ENCODE measurements at regions not wholly inside any gene's neighbourhood (a gene's known extent, or its start where the extent isn't known, plus 50 kb on each side); places are given as distances from the start of the nearest gene placed in this dataset.

DNA sequence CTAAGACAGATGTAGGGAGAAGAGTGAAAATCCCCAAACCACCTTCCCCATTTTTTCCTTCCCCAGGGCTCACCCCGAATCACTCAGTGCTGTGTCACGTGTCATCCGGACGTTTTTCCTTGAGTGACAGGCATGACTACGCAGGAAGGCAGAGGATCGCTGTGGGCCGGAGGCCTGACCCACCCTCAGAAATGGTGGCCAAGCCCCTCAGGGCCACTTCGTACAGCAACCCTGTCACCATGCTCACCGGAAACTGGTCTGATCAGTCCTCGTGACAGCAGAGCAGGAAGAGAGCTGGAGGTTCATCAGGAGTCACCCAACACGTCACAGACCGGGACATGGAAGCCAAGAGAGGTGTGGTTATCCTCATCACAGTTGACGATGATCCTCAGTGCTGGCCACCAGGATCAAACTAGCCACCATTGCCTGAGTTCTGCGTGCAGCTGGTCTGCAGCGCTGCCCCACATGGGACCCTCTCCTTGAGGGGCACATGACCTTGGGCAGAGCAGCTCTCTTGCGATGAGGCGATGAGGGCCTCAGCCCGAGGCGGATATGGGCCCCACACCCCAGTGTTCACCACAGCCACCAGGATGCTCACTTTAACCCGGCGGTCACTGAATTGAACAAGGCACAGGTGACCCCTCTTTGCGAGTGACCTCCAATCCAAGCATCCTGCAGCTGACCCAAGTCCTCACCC is 99.3 kb upstream of the INSIG1 start:
- TF ChIP-seq JUND (IDR thresholded peaks at IDR 0.05; ENCODE audit: low read depth), result no peak
- no peak for DNase-seq (ENCODE audit: low read depth in 1 of 2, low spot score in 1 of 2)
- in situ Hi-C loops (cut with HindIII; ENCODE audit: low pct_unique_long_range_greater_than_20kb, low sequenced_read_pairs), result no loop called here

GRCh38 chr7:155198901-155199845 is 98.5 kb upstream of the INSIG1 start:
- no peak for DNase-seq (ENCODE audit: low read depth in 1 of 2, low spot score in 1 of 2)
- no peak for TF ChIP-seq JUND (IDR thresholded peaks at IDR 0.05; ENCODE audit: low read depth)
- in situ Hi-C loops (cut with HindIII; ENCODE audit: low pct_unique_long_range_greater_than_20kb, low sequenced_read_pairs), result no loop called here

DNA sequence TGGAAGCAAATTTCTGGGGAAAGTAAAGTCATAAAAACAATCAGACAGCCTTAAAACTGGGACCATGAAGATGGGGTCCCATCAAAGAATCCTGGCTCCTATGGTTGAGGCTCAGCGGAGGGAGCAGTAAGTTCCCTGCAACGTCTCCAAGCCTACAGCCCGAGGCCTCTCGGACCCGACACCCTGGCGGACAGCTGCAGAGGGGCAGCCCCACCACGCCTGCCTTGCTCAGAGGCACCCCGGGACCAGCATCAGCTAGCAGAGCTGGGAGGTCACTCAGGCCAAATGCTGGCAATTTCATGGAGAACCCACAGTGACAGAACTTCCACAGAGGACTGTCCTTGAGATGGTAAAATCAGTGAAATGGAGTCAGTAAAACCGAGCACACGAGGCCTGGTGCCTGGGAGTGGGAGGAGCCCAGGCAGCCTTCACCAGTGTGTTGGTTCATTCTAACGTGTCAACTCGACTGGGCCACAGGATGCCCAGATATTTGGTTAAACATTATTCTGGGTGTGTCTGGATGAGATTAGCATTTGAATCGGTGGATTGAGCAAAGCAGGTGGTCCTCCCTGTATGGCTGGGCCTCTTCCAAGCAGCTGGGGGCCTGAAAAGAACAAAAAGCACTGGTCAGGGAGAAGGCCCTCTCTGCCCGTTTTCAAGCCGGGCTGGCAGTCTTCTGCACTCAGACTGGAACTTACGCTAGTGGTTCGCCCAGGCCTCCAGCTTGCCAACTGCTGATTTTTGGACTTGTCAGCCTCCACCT is 96.2 kb upstream of the INSIG1 start:
- no peak for DNase-seq (ENCODE audit: low read depth in 1 of 2, low spot score in 1 of 2)
- in situ Hi-C loops (cut with HindIII; ENCODE audit: low pct_unique_long_range_greater_than_20kb, low sequenced_read_pairs), result no loop called here
- TF ChIP-seq JUND (IDR thresholded peaks at IDR 0.05; ENCODE audit: low read depth), result no peak

- no peak for DNase-seq (ENCODE audit: low read depth in 1 of 2, low spot score in 1 of 2)
- no peak for TF ChIP-seq JUND (IDR thresholded peaks at IDR 0.05; ENCODE audit: low read depth)
- in situ Hi-C loops (cut with HindIII; ENCODE audit: low pct_unique_long_range_greater_than_20kb, low sequenced_read_pairs), result no loop called here
Measured at GRCh38 chr7:155202106-155202871, 95.4 kb upstream of the INSIG1 start.

DNA sequence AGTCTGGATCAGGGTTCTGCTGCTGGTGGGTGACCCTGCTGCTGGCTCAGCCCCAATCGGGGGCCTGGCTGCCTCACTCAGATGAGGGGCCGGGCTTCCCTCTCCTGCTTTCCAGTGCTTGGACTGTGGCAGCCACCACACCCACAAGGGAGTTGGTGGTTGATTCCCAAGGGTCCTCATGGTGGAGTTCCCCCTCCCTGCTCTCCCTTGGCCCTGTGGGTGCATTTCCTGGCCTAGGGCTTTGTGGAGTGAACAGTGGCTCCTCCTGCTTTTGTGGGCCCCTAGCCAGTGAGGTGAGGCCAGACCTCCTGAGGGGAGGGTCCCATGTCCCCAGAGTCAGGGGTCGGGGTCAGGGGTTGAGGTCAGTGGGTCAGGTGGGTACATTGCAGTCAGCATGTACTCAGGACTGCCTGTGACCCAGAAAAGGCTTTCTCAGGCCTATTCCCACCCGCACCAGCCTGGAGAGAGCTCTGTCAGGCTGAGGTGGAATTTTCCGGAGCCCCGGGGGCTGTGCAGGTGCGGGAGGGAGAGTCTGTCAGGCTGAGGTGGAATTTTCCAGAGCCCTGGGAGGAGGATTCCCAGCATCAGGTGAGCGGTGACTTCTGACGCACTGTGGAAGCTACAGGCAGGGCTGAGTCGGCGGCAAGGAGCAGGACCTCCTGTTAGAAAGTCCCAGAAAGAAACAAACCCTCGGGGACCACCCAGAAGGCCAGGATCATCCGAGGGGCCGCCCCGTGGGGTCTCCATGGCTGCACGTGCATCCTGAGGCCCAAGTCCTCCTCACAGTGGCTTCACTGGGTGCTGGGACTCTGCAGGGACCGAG is 94.4 kb upstream of the INSIG1 start:
- DNase-seq (ENCODE audit: low read depth in 1 of 2, low spot score in 1 of 2), result no peak
- in situ Hi-C loops (cut with HindIII; ENCODE audit: low pct_unique_long_range_greater_than_20kb, low sequenced_read_pairs), result no loop called here
- no peak for TF ChIP-seq JUND (IDR thresholded peaks at IDR 0.05; ENCODE audit: low read depth)

DNA sequence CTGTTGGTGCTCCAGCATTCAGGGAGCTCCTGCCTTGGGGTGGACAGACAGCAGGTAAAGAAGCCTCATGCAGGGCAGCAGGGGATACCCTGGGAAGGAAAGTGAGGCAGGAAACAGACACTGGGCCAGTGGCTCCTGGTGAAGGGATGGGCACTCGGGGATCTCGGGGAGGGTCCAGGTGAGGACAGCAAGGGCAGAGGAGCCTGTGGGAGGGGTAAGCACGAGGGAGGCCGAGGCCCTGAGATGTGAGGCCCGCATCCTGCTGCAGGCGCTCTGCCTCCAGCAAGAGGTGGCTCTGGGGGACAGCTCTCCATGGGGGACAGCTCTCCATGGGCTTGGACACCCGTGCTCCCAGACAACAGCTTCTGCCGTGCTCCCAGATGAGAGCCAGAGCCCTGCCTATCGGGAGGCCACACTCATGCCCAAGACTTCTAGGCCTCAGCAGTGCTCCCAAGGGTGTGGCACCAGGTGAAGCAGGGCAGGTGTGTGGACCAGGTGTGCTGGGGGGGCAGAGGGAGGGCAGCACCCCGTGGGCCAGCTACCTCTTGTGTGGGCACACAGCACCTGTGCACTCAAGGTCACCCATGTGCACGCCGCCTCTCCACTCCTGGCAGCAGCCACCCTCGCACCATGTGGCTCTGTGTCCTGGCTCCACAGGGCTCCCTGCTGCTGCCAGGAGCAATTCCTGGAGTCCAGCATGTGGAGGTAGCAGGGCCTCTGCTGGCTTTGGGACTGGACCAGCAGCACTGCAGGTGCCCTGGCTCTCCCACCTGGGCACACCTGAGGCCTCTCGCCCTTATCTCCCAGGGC is 93.6 kb upstream of the INSIG1 start:
- TF ChIP-seq JUND (IDR thresholded peaks at IDR 0.05; ENCODE audit: low read depth), result no peak
- DNase-seq (ENCODE audit: low read depth in 1 of 2, low spot score in 1 of 2), result no peak
- in situ Hi-C loops (cut with HindIII; ENCODE audit: low pct_unique_long_range_greater_than_20kb, low sequenced_read_pairs), result no loop called here

DNA sequence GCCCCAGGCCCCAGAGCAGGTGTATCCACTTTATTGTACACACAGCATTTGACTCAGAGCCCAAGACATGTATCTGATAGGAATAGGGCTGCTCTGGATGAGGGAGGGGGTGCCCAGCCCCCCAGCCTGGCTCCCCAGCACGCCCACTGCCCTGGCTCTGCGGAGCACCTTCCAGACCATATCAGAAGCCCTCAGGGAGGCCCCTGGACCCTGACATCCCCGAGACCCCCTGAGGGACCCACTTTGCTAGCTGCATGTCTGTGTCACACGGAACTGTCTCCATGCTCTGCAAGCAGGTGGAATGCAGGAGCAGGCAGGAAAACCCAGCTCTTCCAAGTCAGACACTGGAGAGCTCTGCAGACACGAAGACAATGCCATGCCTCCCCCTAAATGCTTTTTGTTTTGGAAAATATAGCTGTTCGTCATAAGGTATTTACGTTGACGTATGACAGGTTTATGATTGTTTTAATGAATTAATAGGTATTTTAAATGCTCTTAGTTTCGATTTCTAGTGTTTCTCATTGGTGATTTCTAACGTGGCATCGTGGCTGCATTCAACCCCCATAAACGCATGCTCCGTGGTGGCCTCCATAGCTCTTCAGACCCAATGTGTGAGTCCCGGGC is 92.8 kb upstream of the INSIG1 start:
- in situ Hi-C loops (cut with HindIII; ENCODE audit: low pct_unique_long_range_greater_than_20kb, low sequenced_read_pairs), result no loop called here

GRCh38 chr7:155205368-155206317 is 92.0 kb upstream of the INSIG1 start:
- in situ Hi-C loops (cut with HindIII; ENCODE audit: low pct_unique_long_range_greater_than_20kb, low sequenced_read_pairs), result no loop called here
- no peak for TF ChIP-seq JUND (IDR thresholded peaks at IDR 0.05; ENCODE audit: low read depth)
- no peak for DNase-seq (ENCODE audit: low read depth in 1 of 2, low spot score in 1 of 2)

More for the DNA sequence above, 92.8 kb upstream of the INSIG1 start:
- TF ChIP-seq JUND (IDR thresholded peaks at IDR 0.05; ENCODE audit: low read depth), result no peak
- no peak for DNase-seq (ENCODE audit: low read depth in 1 of 2, low spot score in 1 of 2)

- in situ Hi-C loops (cut with HindIII; ENCODE audit: low pct_unique_long_range_greater_than_20kb, low sequenced_read_pairs), result no loop called here
- no peak for TF ChIP-seq JUND (IDR thresholded peaks at IDR 0.05; ENCODE audit: low read depth)
- DNase-seq (ENCODE audit: low read depth in 1 of 2, low spot score in 1 of 2), result no peak
Measured at GRCh38 chr7:155206318-155207020, 91.2 kb upstream of the INSIG1 start.
